H1 (cell line): ENCODE measurements at regions not wholly inside any gene's neighbourhood (a gene's known extent, or its start where the extent isn't known, plus 50 kb on each side); places are given as distances from the start of the nearest gene placed in this dataset.

Experiments used
- CTCF ChIA-PET: fragments of 300-600 bp; sonication (Branson Sonifier 250); formaldehyde crosslinking; loops from one replicate; lab custom pipeline; 2021; ENCODE audit not compliant: partially characterized antibody; lab: Charles Lee
- POLR2A ChIA-PET: fragments of 300-600 bp; sonication (Branson Sonifier 250); formaldehyde crosslinking; loops from one replicate; lab custom pipeline; 2021; ENCODE audit warnings: inconsistent platforms; ENCODE audit not compliant: partially characterized antibody; lab: Charles Lee
- DNase-seq, 2 experiments: peaks; one replicate each; pipeline versions ENCODE4 v3.0.0 to v3.0.0-alpha.2; 2010 to 2022; ENCODE audit warnings: low spot score in 2 of 2, low read depth in 1 of 2, mixed read lengths in 1 of 2
- FAIRE-seq: peaks from 2 replicates; lab custom pipeline; 2011; peaks lifted over from hg19 to GRCh38; lab: Jason Lieb, UNC
- H2AFZ ChIP-seq: 2 replicates; pipeline ENCODE4 v1.8.1; 2012; ENCODE audit warnings: low read length, inconsistent platforms
- H2AK5ac ChIP-seq: 2 replicates; pipeline ENCODE4 v1.6.1; 2013; ENCODE audit warnings: low read depth, low read length
- H2BK120ac ChIP-seq: replicated peaks from 2 replicates; pipeline ENCODE3; 2013; ENCODE audit warnings: low read depth, low read length, inconsistent platforms
- H2BK12ac ChIP-seq: 2 replicates; pipeline ENCODE4 v1.6.1; 2013; ENCODE audit warnings: low read depth, low read length
- H2BK15ac ChIP-seq: 2 replicates; pipeline ENCODE4 v1.6.1; 2013; ENCODE audit warnings: low read length
- H2BK20ac ChIP-seq: 2 replicates; pipeline ENCODE4 v1.6.1; 2013; ENCODE audit warnings: low read length
- H2BK5ac ChIP-seq: 2 replicates; pipeline ENCODE4 v1.6.1; 2013; ENCODE audit warnings: low read depth, low read length
- H3K14ac ChIP-seq: 2 replicates; pipeline ENCODE4 v1.6.1; 2013; ENCODE audit warnings: inconsistent platforms; ENCODE audit not compliant: insufficient read length
- H3K18ac ChIP-seq: 2 replicates; pipeline ENCODE4 v1.6.1; 2013; ENCODE audit warnings: low read length; ENCODE audit errors: extremely low read depth
- H3K23ac ChIP-seq: 2 replicates; pipeline ENCODE4 v1.6.1; 2013; ENCODE audit warnings: inconsistent platforms; ENCODE audit not compliant: insufficient read length
- H3K23me2 ChIP-seq: 2 replicates; pipeline ENCODE4 v1.6.1; 2013; ENCODE audit warnings: low read depth, low read length
- H3K27ac ChIP-seq: 2 replicates; pipeline ENCODE4 v1.6.1; 2011; ENCODE audit warnings: low read depth, low read length, inconsistent platforms
- H3K27me3 ChIP-seq, 4 experiments: replicated peaks in 1 of 4; 1 replicate in 1 of 4; 2 replicates in 3 of 4; pipeline versions ENCODE4 v1.6.1 to v1.8.1; 2011 to 2013; ENCODE audit warnings: low read length in 3 of 4, mild to moderate bottlenecking in 3 of 4, inconsistent platforms in 2 of 4, mixed read lengths in 2 of 4, moderate library complexity in 1 of 4; ENCODE audit not compliant: control insufficient read depth in 3 of 4, insufficient read depth in 3 of 4; ENCODE audit errors: extremely low read depth in 1 of 4
- H3K36me3 ChIP-seq, 4 experiments: 2 replicates each; pipeline versions ENCODE4 v1.6.1 to v1.8.1; 2011 to 2013; ENCODE audit warnings: mild to moderate bottlenecking in 4 of 4, low read length in 3 of 4, moderate library complexity in 2 of 4, control low read depth in 1 of 4, inconsistent platforms in 1 of 4; ENCODE audit not compliant: insufficient read depth in 4 of 4, control insufficient read depth in 2 of 4
- H3K4ac ChIP-seq: replicated peaks from 2 replicates; pipeline ENCODE3; 2013; ENCODE audit warnings: low read length, low read depth, mixed read lengths, inconsistent platforms; ENCODE audit not compliant: insufficient read length
- H3K4me1 ChIP-seq, 4 experiments: replicated peaks in 1 of 4; 1 replicate in 1 of 4; 2 replicates in 3 of 4; pipeline versions ENCODE4 v1.6.1 to v1.8.1; 2011 to 2013; ENCODE audit warnings: low read length in 3 of 4, inconsistent platforms in 2 of 4, mixed read lengths in 1 of 4; ENCODE audit not compliant: insufficient read depth in 4 of 4, control insufficient read depth in 3 of 4
- H3K4me2 ChIP-seq, 2 experiments: 2 replicates each; pipeline versions ENCODE4 v1.6.1 to v1.8.1; 2011 to 2013; ENCODE audit warnings: low read depth in 2 of 2, low read length in 2 of 2, control low read depth in 1 of 2, inconsistent platforms in 1 of 2, mild to moderate bottlenecking in 1 of 2; ENCODE audit not compliant: insufficient read depth in 1 of 2
- H3K4me3 ChIP-seq, 4 experiments: fragments of 200-600, 300-600 bp in 1 of 4; sonication (generic), shearing (Covaris generic), sonication (Bioruptor Twin) in 1 of 4; 2 replicates each; pipeline versions ENCODE4 v1.5.1 to v1.8.1; 2011 to 2016; ENCODE audit warnings: low read length in 4 of 4, low read depth in 3 of 4, control low read depth in 2 of 4, inconsistent platforms in 2 of 4, mild to moderate bottlenecking in 2 of 4, mixed read lengths in 1 of 4, moderate library complexity in 1 of 4; ENCODE audit not compliant: insufficient read depth in 2 of 4; ENCODE audit errors: extremely low read depth in 1 of 4
- H3K56ac ChIP-seq: replicated peaks from 2 replicates; pipeline ENCODE3; 2013; ENCODE audit warnings: low read depth, mild to moderate bottlenecking, mixed read lengths, low read length, inconsistent platforms; ENCODE audit not compliant: insufficient read length
- H3K79me1 ChIP-seq: 2 replicates; pipeline ENCODE4 v1.6.1; 2013; ENCODE audit warnings: low read depth, low read length, control low read depth
- H3K79me2 ChIP-seq, 2 experiments: 2 replicates each; pipeline versions ENCODE4 v1.6.1 to v1.8.1; 2012 to 2013; ENCODE audit warnings: low read length in 2 of 2, mild to moderate bottlenecking in 2 of 2, inconsistent platforms in 1 of 2; ENCODE audit not compliant: insufficient read depth in 2 of 2, control insufficient read depth in 1 of 2
- H3K9ac ChIP-seq, 4 experiments: replicated peaks in 1 of 4; 1 replicate in 1 of 4; 2 replicates in 3 of 4; pipeline versions ENCODE4 v1.6.1 to v1.8.1; 2011 to 2013; ENCODE audit warnings: low read depth in 3 of 4, low read length in 3 of 4, control low read depth in 2 of 4, mild to moderate bottlenecking in 2 of 4, moderate library complexity in 2 of 4, inconsistent platforms in 1 of 4; ENCODE audit errors: extremely low read depth in 1 of 4
- H3K9me3 ChIP-seq, 2 experiments: 2 replicates each; pipeline versions ENCODE4 v1.6.1 to v1.8.1; 2012 to 2013; ENCODE audit warnings: mild to moderate bottlenecking in 2 of 2, moderate library complexity in 2 of 2, control low read depth in 1 of 2, inconsistent platforms in 1 of 2, low read depth in 1 of 2, low read length in 1 of 2, mixed read lengths in 1 of 2; ENCODE audit not compliant: insufficient read depth in 2 of 2
- H4K20me1 ChIP-seq, 2 experiments: replicated peaks in 1 of 2; 2 replicates each; pipeline versions ENCODE3 to v1.8.1; 2011 to 2013; ENCODE audit warnings: inconsistent platforms in 2 of 2, low read length in 2 of 2, mild to moderate bottlenecking in 1 of 2; ENCODE audit not compliant: insufficient read depth in 2 of 2, control insufficient read depth in 1 of 2
- H4K5ac ChIP-seq: 2 replicates; pipeline ENCODE4 v1.6.1; 2013; ENCODE audit warnings: low read length, low read depth, mixed read lengths, inconsistent platforms; ENCODE audit not compliant: insufficient read length
- H4K8ac ChIP-seq: 2 replicates; pipeline ENCODE4 v1.8.0; 2013; ENCODE audit warnings: mild to moderate bottlenecking, moderate library complexity, low read length, inconsistent platforms; ENCODE audit not compliant: insufficient read depth; ENCODE audit errors: extremely low read depth
- H4K91ac ChIP-seq: replicated peaks from 2 replicates; pipeline ENCODE3; 2013; ENCODE audit warnings: low read length, mixed read lengths, inconsistent platforms; ENCODE audit not compliant: insufficient read length
- BACH1 ChIP-seq: IDR thresholded peaks from 2 replicates; pipeline ENCODE4 v1.6.1; 2012; ENCODE audit warnings: low read length, improper control_type of control experiment
- BRCA1 ChIP-seq: IDR thresholded peaks from 2 replicates; pipeline ENCODE4 v1.6.1; 2012; ENCODE audit warnings: low read depth, low read length, improper control_type of control experiment
- PHF8 ChIP-seq: fragments of 200-600 bp; sonication (generic); conservative IDR thresholded peaks from 2 replicates; pipeline ENCODE4 v1.7.1; 2012; ENCODE audit warnings: low read depth, mild to moderate bottlenecking, inconsistent platforms, low read length, moderate library complexity
- POLR2A ChIP-seq, 2 experiments: IDR thresholded peaks; 1 replicate in 1 of 2; 2 replicates in 1 of 2; pipeline ENCODE4 v1.6.1; 2011; ENCODE audit warnings: low read depth in 2 of 2, low read length in 2 of 2, mild to moderate bottlenecking in 2 of 2; ENCODE audit errors: control extremely low read depth in 1 of 2
- POU5F1 ChIP-seq: IDR thresholded peaks from 2 replicates; pipeline ENCODE4 v1.6.1; 2011; ENCODE audit warnings: low read depth, mild to moderate bottlenecking, low read length, moderate library complexity
- RNF2 ChIP-seq: fragments of 200-900, 300-1000 bp; sonication (generic); IDR thresholded peaks from 2 replicates; pipeline ENCODE4 v1.7.1; 2016; ENCODE audit warnings: borderline replicate concordance, low read depth, mild to moderate bottlenecking, antibody characterized with exemption, low read length; ENCODE audit not compliant: poor library complexity, severe bottlenecking; ENCODE audit errors: missing control alignments
- RXRA ChIP-seq: IDR thresholded peaks from 2 replicates; pipeline ENCODE4 v1.6.1; 2011; ENCODE audit warnings: low read depth, mild to moderate bottlenecking, low read length, moderate library complexity; ENCODE audit not compliant: insufficient read depth
- SAP30 ChIP-seq: fragments of 300-600 bp; sonication (generic); IDR thresholded peaks from 2 replicates; pipeline ENCODE4 v1.7.1; 2012; ENCODE audit warnings: low read length, moderate library complexity, mild to moderate bottlenecking, inconsistent platforms; ENCODE audit not compliant: insufficient read depth, insufficient replicate concordance
- SIRT6 ChIP-seq: IDR thresholded peaks from one replicate; pipeline ENCODE4 v1.7.1; 2012; ENCODE audit warnings: low read length, inconsistent platforms
- ZNF274 ChIP-seq: IDR thresholded peaks from 2 replicates; pipeline ENCODE4 v1.7.0; 2012; ENCODE audit warnings: low read length, borderline replicate concordance; ENCODE audit errors: extremely low read depth
- WGBS, 2 experiments: shearing (Covaris generic) in 1 of 2; methylation state at CpG; one replicate each; pipeline versions ENCODE4 v1.1.6 to v1.1.7; 2013 to 2015; ENCODE audit warnings: low lambda C conversion rate in 2 of 2, mixed read lengths in 2 of 2, inconsistent platforms in 1 of 2, low coverage in 1 of 2, missing lambda C conversion rate in 1 of 2; ENCODE audit not compliant: insufficient replicate concordance in 2 of 2, insufficient coverage in 1 of 2, insufficient read length in 1 of 2; ENCODE audit errors: extremely low coverage in 1 of 2, missing lambda C conversion rate in 1 of 2; 5-methylcytosine and 5-hydroxymethylcytosine counted together

DNA sequence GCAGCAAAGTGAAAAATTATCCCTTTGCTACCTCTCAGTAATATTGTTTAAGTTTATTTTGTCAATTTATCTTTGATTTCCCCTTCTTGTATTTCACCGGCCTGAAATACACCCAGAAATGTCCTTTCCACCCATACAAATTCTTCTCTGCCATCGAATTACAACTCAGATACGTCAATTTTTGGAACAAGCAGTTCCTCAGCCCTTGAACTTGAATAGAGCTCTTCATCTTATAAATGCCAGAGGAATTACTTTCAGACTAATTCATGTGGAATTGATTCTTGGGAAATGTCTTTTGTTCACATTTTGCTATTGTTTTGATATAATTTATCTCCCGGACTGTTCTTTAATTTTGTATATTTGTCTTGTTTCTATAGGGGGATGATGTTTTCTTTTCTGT lies 1359.3 kb upstream of the MIR17HG start:
- H4K91ac ChIP-seq: no peak overlapping the region
- H3K27ac ChIP-seq: no peak overlapping the region
- no peak overlapping the region for H2BK20ac ChIP-seq
- ChIA-PET CTCF (no interaction called here), POLR2A (no interaction called here)
- no peak overlapping the region for H3K9ac ChIP-seq
- H2BK15ac ChIP-seq: no peak overlapping the region
- no peak overlapping the region for H2BK12ac ChIP-seq
- no peak overlapping the region for H2AK5ac ChIP-seq
- H2BK120ac ChIP-seq: no peak overlapping the region
- FAIRE-seq (no peak), DNase-seq (no peak)
- no peaks in the 10 kb centered on the region for H3K79me2 ChIP-seq
- no peak overlapping the region for H3K23ac ChIP-seq
- no peaks in the 10 kb centered on the region for H3K36me3 ChIP-seq
- no peaks in the 10 kb centered on the region for H3K4me1 ChIP-seq
- H3K56ac ChIP-seq: no peak overlapping the region
- no peak overlapping the region for H3K4ac ChIP-seq
- H3K79me1 ChIP-seq: no peaks in the 10 kb centered on the region
- no peak overlapping the region for H3K4me3 ChIP-seq
- H2BK5ac ChIP-seq: no peak overlapping the region
- no peaks in the 10 kb centered on the region for H3K23me2 ChIP-seq
- no peak overlapping the region for H3K14ac ChIP-seq
- H2AFZ ChIP-seq: no peak overlapping the region
- WGBS, 2 experiments: 92% methylated on average over 4 of the region's 4 CpGs; no CpG with 5 or more reads in 1 of the 2 experiments
- no peak overlapping the region for H4K8ac ChIP-seq
- no peak overlapping the region for H3K4me2 ChIP-seq
- H4K5ac ChIP-seq: no peak overlapping the region
- TF ChIP-seq SAP30 (no peak), PHF8 (no peak), POLR2A (IDR thresholded peaks at IDR 0.05; ENCODE audit: control extremely low read depth in 1 of 2, low read depth in 2 of 2, low read length in 2 of 2) (no peak), SIRT6 (no peak), RNF2 (no peak), ZNF274 (no peak), RXRA (no peak), BRCA1 (no peak), POU5F1 (no peak), BACH1 (no peak)
- H3K9me3 ChIP-seq: no peaks in the 10 kb centered on the region
- H4K20me1 ChIP-seq: no peaks in the 10 kb centered on the region
- H3K27me3 ChIP-seq: no peaks in the 10 kb centered on the region
- H3K18ac ChIP-seq: no peak overlapping the region
